IPS DF 6.9 (cell line): ENCODE measurements at regions not wholly inside any gene's neighbourhood (a gene's known extent, or its start where the extent isn't known, plus 50 kb on each side); places are given as distances from the start of the nearest gene placed in this dataset.

Experiments used
- DNase-seq: peaks from one replicate; pipeline ENCODE4 v3.0.0-alpha.2; 2013; ENCODE audit warnings: low read depth, low spot score
- H3K27ac ChIP-seq: one replicate; pipeline ENCODE4 v1.5.1; 2013; ENCODE audit warnings: low read length, control low read depth
- H3K27me3 ChIP-seq: 2 replicates; pipeline ENCODE4 v1.6.1; 2013; ENCODE audit warnings: mild to moderate bottlenecking, low read length; ENCODE audit not compliant: control insufficient read depth, insufficient read depth
- H3K36me3 ChIP-seq: 2 replicates; pipeline ENCODE4 v1.6.1; 2013; ENCODE audit warnings: low read length; ENCODE audit not compliant: control insufficient read depth, insufficient read depth
- H3K4me1 ChIP-seq: 2 replicates; pipeline ENCODE4 v1.6.1; 2013; ENCODE audit warnings: low read length; ENCODE audit not compliant: control insufficient read depth, insufficient read depth
- H3K4me3 ChIP-seq: 2 replicates; pipeline ENCODE4 v1.5.1; 2013; ENCODE audit warnings: mild to moderate bottlenecking, low read length
- H3K9me3 ChIP-seq: 2 replicates; pipeline ENCODE4 v1.6.1; 2013; ENCODE audit warnings: low read length, inconsistent platforms; ENCODE audit not compliant: control insufficient read depth, insufficient read depth
- WGBS: extraction: QIAGEN DNeasy Blood & Tissue Kit; methylation state at CpG from one replicate; pipeline ENCODE4 v1.1.7; 2013; ENCODE audit warnings: mixed read lengths, missing lambda C conversion rate; ENCODE audit not compliant: insufficient read length, insufficient coverage; 5-methylcytosine and 5-hydroxymethylcytosine counted together

DNA sequence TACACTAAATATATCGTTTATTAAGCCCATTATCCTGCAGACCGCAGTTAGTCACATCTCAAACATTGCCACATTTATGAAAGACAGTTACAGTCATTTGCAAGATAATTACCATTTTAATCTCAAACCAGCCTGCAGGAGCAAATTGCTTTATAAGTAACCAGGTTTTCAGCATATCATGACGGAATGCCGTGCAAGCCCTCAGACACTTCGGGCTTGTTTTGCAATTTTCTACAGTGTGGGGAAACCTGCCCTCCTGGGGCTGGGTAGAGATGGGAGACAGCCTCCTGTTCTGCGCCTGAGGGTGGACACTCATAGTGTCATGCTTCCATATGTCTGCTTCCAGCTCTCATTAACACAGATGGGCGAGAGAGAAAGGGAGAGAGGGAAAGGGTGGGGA is 563.9 kb downstream of the NPHP4 start:
- H3K4me3 ChIP-seq = no peak overlapping the region
- no peak for DNase-seq
- H3K27me3 ChIP-seq = no peaks in the 10 kb centered on the region
- H3K9me3 ChIP-seq = no peaks in the 10 kb centered on the region
- H3K27ac ChIP-seq = no peak overlapping the region
- H3K4me1 ChIP-seq = no peaks in the 10 kb centered on the region
- no peaks in the 10 kb centered on the region for H3K36me3 ChIP-seq
- no CpG with 5 or more reads among the region's 7 CpGs for WGBS

DNA sequence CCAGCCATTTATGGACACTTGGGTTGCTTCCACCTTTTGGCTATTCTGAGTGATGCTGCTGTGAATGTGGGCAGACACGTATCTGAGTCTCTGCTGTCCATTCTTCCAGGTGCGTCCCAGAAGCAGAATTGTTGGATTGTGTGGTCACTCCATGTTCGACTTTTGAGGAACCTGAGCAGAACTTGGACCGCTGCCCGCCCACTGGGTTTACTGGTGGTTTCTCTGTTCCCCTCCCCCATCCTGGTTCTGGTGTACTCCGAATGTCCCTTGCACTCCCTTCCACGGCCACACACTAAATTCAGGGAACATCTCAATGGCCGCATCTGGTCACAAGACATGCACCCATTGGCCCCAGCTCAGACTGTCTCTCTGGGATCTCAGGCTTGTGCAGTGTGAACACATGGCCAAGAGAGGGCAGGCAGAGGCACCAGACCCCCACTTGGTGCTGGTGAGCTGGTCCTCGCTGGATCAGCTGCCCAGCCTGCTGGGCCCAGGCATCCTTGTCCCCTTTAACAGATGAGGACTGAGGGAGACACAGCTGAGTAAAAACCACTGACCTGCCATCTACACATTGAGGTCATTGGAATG is 565.1 kb downstream of the NPHP4 start:
- no peak overlapping the region for H3K27ac ChIP-seq
- WGBS = no CpG with 5 or more reads among the region's 9 CpGs
- H3K27me3 ChIP-seq = no peaks in the 10 kb centered on the region
- no peak for DNase-seq
- no peaks in the 10 kb centered on the region for H3K4me1 ChIP-seq
- no peak overlapping the region for H3K4me3 ChIP-seq
- H3K36me3 ChIP-seq = no peaks in the 10 kb centered on the region
- H3K9me3 ChIP-seq = no peaks in the 10 kb centered on the region

DNA sequence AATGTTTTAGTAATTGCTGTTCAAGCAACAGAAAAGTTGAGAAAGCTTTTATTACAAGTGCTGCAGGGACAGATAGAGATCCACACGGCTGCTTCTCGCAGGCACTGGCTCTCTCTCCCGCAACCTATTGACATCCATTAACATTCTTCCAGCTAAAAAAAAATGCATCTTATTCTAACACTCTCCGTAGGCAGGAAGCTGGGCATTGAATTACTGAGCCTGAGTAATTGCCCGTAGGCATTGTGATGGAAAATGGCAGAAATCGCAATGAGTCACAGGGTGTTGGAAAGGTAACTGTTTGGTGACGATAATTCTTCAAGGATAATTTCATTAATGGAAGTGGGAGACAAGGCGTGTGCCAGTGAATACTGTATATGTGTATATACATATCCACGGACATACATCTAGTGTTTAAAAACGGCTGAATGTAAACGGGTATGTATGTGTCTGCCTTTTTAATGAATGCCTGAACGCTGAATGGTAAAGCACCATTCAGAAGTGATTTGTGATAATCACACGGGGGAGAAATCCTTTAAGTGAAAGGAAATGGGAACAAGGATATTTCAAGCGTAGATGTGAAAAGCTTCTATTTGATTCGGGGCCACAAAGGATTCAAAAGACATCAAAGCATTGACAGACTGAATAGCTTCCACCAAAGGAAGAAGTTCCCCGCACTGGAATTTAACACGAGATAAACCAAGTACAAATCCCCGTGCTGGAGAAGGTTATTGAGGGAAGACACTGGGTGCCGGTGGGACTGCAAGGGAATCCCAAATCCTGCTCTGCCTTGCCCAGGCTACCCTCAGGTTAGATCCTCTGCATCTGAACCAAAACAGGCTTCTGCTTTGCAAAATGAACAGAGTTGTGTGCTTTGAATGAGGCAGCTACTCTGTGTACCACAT is 567.2 kb downstream of the NPHP4 start:
- no peak overlapping the region for H3K4me3 ChIP-seq

DNA sequence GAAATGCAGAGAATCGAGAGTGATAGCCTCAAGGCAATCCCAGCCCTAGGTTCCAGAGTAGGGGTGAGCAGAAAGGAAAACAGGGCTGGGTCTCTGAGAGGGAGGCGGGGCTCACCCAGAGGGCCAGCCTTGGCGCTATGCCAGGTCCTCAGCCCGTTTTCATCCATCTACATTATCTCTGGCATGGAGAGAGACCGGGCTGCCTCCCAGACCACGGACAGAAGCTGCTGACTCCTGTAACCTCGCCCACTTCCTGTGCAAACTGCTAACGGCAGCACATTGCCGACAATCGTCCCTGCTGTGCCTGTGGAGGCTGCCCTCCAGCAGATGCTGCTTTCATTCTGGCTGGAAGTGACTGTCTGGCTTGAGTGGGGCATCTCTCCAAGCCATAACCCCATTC is 569.1 kb downstream of the NPHP4 start:
- no peaks in the 10 kb centered on the region for H3K4me1 ChIP-seq
- H3K9me3 ChIP-seq = no peaks in the 10 kb centered on the region
- no peak for DNase-seq
- H3K27ac ChIP-seq = no peak overlapping the region
- WGBS = no CpG with 5 or more reads among the region's 10 CpGs
- no peaks in the 10 kb centered on the region for H3K36me3 ChIP-seq
- H3K27me3 ChIP-seq = no peaks in the 10 kb centered on the region
- H3K4me3 ChIP-seq = no peak overlapping the region

More for the DNA sequence above, 567.2 kb downstream of the NPHP4 start:
- no peak for DNase-seq
- H3K9me3 ChIP-seq = no peaks in the 10 kb centered on the region
- H3K36me3 ChIP-seq = no peaks in the 10 kb centered on the region
- no CpG with 5 or more reads among the region's 19 CpGs for WGBS
- no peak overlapping the region for H3K27ac ChIP-seq
- H3K27me3 ChIP-seq = no peaks in the 10 kb centered on the region
- H3K4me1 ChIP-seq = no peaks in the 10 kb centered on the region

DNA sequence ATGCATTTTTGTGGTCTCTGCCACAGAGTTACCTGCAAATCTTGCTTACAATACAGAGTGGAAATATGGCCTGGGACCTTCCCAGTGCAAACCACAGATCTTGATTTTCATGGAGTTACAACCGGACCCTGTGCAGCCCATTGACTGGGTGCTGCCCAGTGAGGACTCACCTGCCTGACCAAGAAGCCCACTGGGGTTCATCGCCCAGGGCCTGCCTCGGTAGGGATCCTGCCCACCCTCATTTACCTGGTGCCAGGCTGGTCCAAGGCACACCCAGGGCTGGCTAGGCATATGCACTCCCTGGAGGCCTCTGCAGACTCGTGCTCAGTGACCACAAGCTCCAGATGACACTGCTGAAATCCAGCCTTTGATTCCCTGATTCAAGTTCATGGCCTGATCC is 572.7 kb downstream of the NPHP4 start:
- H3K9me3 ChIP-seq = peaks cover 3% of the 10 kb centered on the region; the same call in 1 of the 2 replicates
- H3K4me3 ChIP-seq = no peak overlapping the region
- no peak for DNase-seq
- no peaks in the 10 kb centered on the region for H3K36me3 ChIP-seq
- H3K27ac ChIP-seq = no peak overlapping the region
- no peaks in the 10 kb centered on the region for H3K27me3 ChIP-seq
- no peaks in the 10 kb centered on the region for H3K4me1 ChIP-seq
- WGBS = no CpG with 5 or more reads among the region's 4 CpGs

DNA sequence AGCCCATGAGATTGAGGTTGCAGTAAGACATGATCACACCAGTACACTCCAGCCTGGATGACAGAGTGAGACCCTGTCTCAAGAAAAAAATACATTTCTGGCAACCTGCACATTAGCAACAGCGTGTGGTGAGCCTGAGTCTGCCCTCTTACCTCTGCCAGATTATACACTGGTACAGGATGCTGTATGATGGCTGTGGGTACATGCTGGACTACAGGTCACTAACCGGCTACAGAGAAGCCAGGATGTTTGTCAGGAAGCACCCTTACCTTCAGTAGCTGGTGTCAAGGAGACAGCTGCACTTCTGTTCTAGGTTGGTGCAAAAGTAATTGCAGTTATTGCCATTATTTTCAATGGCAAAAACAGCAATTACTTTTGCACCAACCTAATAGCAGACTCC is 575.7 kb downstream of the NPHP4 start:
- Histone ChIP-seq H3K4me3 (no peak overlapping the region), H3K36me3 (no peaks in the 10 kb centered on the region), H3K27ac (no peak overlapping the region), H3K9me3 (peaks cover 3% of the 10 kb centered on the region; the same call in 1 of the 2 replicates), H3K4me1 (no peaks in the 10 kb centered on the region), H3K27me3 (no peaks in the 10 kb centered on the region)
- WGBS = no CpG with 5 or more reads among the region's 2 CpGs
- DNase-seq = no peak

DNA sequence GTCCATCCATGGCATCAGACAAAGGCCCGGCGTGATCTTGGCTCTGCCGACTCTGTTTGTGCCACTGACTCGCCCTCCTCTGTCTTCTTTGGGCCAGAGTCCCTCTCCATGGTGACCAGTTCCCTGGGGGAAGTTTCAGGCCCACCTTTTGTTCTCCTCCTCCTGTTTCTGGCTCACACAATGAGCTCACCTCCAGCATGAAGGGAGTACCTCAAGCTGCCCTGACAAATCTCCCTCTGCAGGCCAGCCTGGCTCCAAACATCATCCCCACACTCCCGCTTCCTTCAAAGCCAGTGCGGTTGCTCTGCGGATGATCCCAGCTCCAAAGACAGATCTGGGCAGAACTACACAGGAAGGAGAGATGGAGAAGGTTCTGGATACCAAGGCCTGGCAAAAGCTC is 576.6 kb downstream of the NPHP4 start:
- WGBS = no CpG with 5 or more reads among the region's 7 CpGs
- no peak overlapping the region for H3K27ac ChIP-seq
- H3K9me3 ChIP-seq = peaks cover 3% of the 10 kb centered on the region; the same call in 1 of the 2 replicates
- no peaks in the 10 kb centered on the region for H3K4me1 ChIP-seq
- H3K36me3 ChIP-seq = no peaks in the 10 kb centered on the region
- no peak for DNase-seq
- no peaks in the 10 kb centered on the region for H3K27me3 ChIP-seq
- no peak overlapping the region for H3K4me3 ChIP-seq

DNA sequence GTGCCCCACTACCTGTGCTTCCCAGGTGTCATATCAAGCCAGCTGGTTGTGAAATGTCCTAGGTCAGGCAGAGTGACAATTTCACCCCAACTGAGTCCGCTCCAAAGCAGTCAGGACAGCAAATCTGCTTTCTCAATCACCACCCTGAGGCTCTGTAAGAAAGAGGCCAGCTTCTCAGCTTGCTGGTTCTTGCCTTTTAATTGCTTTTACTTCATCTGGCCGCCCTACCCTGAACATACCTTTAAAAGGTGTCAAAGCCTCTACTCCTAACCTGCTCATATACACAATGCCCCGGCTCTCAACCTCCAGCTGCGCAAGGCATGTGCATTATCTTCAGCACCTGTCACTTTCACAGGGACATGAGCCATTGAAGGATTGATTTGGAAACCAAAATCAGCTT is 581.6 kb downstream of the NPHP4 start:
- no peaks in the 10 kb centered on the region for H3K36me3 ChIP-seq
- DNase-seq = no peak
- H3K4me3 ChIP-seq = no peak overlapping the region
- WGBS = no CpG with 5 or more reads among the region's 4 CpGs
- no peaks in the 10 kb centered on the region for H3K4me1 ChIP-seq
- H3K9me3 ChIP-seq = peaks cover 5% of the 10 kb centered on the region
- H3K27me3 ChIP-seq = no peaks in the 10 kb centered on the region
- H3K27ac ChIP-seq = no peak overlapping the region

DNA sequence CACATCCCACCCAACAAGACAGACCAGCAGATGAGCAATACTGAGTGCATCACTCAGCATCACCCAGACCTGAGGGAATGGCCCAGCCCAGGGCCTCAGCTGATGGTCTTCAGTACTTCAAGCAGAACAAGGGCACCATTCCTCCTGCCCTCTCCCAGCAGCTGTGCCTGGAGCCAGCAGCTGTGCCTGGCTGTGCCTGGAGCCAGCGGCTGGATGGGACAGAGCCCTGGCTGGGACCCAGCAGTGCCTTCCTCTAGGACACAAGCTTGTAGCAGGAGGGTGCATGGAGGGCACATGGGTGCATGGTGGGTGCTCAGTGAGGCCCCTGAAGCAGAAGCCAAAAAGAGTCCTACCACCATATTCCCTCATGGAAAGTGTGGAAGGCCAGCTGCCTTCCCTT is 583.8 kb downstream of the NPHP4 start:
- H3K36me3 ChIP-seq = no peaks in the 10 kb centered on the region
- no peaks in the 10 kb centered on the region for H3K27me3 ChIP-seq
- no peaks in the 10 kb centered on the region for H3K4me1 ChIP-seq
- H3K27ac ChIP-seq = no peak overlapping the region
- no CpG with 5 or more reads among the region's 1 CpG for WGBS
- peaks cover 4% of the 10 kb centered on the region for H3K9me3 ChIP-seq
- no peak overlapping the region for H3K4me3 ChIP-seq
- no peak for DNase-seq

DNA sequence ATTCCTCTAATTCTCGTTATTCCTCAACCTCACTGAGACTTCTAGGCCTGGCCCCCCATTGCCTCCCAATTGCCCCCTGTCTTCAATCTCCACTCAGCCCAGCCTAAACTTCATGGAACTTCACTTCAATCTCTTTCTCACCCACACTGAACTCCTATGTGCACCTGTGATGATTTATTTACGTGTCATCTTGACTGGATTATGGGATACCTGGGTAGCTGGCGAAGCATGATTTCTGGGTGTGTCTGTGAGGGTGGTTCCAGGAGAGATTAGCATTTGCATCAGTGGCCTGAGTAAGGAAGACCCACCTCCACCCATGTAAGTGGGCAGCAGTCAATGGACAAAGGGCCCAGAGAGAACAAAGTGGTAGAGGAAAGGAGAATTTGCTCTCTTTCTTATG is 587.0 kb downstream of the NPHP4 start:
- no CpG with 5 or more reads among the region's 3 CpGs for WGBS

More for the DNA sequence above, 587.0 kb downstream of the NPHP4 start:
- no peaks in the 10 kb centered on the region for H3K27me3 ChIP-seq
- peaks cover 4% of the 10 kb centered on the region for H3K9me3 ChIP-seq
- H3K36me3 ChIP-seq = no peaks in the 10 kb centered on the region
- H3K4me1 ChIP-seq = no peaks in the 10 kb centered on the region
- no peak for DNase-seq
- H3K4me3 ChIP-seq = no peak overlapping the region
- no peak overlapping the region for H3K27ac ChIP-seq
